Suppressor macrophage treated with lipopolysaccharide for 4 hours (primary cell): ENCODE measurements at regions not wholly inside any gene's neighbourhood (a gene's known extent, or its start where the extent isn't known, plus 50 kb on each side); places are given as distances from the start of the nearest gene placed in this dataset.
A peak's percentile ranks its signal among the peaks of the same experiment; 100 is the strongest.

Source experiments
- DNase-seq: peaks from one replicate; pipeline ENCODE4 v3.0.0-alpha.2; 2020

DNA sequence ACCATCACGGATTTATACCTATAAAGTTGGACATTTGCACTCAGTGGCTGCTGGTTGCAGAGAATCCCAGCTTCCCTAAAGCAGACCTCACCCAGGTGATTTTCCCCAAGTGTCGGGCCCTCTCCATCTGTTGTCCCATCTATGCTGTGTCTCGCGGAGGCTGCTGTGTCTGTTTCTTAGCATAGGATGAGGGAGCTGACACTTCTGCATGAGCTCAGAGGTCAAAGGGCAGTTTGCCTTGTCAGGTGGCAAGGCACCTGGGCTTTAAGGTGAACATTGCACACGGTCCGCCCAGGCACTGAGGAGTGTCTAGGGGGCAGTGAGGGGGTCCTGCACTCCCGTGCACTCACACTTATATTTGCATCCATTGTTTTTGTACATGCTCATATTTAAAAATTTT, 151.6 kb downstream of the ZIC5 start:
- no peak for DNase-seq

DNA sequence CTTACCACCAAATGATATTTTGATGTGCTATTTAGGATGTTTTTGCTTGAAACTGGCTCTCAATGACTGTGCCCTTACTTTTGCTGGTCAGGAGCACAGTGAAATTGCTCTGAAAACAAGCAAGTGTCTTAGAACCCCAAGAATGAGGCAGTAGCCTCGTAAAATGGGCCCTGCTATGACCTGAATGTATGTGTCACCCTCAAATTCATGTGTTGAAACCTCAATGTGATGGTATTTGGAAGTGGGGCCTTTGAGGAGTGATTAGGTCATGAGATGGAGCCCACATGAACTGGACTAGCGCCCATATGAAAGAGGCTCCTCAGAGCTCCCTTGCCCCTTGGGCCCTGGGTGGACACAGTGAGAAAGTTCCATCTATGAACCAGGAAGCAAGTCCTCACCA, 155.2 kb downstream of the ZIC5 start:
- DNase-seq: no peak

DNA sequence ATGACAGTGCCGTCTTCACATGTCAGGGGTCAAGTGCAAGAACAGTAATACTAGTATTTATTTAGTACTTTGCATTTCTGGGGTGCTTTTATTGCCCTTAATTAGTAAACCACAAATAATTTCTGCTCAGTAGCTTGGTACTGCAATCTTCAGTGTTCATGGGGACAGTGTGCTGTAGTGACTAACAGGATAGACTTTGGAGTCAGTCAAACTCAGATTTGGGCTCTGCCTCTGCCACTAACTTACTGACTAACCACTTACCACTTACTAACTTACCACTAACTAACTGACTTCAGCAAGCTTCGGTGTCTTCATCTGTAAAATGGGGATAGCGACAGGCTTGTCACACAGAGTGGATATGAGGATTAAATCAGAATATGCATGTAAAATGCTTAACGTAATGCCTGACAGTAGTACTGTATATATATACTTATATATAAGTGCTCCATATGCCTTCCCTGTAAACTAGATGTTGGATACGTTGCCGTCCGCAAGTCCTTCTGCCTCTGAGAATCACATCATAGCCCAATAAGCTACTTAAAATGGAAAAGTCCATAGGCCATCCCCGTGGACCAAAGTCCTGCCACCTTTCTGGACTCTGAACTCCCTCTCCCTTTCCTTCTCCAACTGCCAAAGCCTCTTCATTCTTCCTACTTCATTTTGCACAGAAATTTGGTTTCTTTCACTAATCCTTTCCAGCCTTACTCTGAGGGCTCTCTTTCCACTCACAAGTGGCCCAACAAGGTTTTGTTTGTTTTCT, 158.1 kb downstream of the ZIC5 start:
- no peak for DNase-seq

DNA sequence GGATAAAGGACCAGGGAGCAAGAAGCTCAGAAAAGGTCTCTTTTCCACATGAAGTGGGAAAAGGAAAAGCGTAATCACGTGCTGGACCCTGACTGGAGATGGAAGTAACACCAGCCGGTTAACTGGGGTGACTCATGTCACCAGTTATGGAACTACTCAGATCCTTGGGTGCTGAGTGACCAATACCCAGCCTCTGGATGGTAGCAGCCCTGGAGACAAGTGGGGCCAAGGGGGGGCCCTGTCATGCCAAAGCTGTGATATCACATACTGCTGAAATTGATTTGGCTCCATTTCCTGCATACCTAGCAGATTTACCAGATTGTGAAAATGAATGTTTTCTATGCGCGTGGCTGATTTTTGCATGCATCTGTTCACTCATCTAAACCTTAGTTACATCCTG, 158.9 kb downstream of the ZIC5 start:
- DNase-seq: no peak

DNA sequence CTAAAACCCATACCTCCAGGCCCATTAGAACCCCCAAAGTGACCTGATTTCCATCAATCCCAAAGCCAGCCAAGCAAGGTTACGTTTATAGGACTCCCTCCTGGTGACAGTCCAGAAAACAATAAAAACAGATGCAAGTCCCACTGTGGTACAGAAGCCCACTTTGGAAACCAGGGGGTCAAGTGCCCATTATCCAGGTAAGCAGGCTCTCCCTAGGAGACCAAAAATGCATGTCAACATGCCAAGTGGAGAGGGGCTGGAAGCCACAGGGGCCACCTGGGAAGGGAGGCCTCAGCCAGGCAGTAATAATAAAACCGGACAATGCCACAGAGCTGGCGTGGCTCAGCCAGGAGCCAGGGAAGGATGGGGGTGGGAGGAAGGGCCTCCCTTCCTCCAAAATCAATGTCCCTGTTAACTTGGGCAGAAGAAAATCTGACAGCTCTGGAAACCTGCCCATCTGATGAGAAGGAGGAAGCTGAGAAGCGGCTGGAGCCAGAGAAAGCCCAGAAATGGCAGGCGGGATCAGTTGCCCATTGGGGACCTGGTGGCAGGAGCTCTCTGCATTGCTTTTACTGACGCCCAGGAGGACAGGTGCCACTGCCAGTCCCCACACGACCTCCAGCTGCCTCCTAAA, 160.4 kb downstream of the ZIC5 start:
- no peak for DNase-seq

DNA sequence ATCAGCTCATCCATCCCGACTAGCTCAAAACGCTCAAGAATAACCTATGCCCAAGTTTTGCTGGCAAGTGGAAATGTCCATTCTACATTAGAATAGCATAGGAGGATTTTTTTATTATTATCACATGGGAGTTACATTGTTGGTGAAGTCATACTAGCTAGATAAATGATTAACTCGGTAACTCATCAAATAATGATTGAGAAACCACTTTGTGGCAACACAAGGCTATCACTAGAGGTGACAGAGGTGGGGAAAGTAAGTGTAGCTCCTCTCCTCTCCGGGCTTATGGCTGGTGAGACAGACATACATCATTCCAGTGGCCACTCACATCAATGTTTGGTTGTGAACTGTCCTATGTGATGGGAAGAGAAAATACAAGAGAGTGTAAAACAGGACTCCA, 161.6 kb downstream of the ZIC5 start:
- DNase-seq: no peak

DNA sequence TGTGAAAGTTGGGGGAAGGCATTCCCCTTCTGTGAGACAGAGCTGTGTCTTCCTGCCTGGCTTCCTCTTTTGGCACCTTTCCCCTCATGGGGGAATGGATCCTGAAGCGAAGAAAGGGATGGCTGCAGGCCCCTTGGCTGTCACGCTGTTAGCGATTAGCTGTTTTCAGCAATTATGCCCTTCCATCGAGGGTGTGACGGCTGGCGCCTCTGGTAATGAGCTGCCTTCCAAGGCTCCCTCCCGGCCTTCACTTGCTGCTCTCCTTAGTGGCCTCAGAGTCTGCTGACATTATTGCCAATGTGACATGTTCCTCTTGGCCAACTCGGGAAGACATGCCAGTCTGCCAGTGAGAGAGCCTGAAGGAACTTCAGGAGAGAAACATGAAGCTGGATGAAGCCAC, 162.1 kb downstream of the ZIC5 start:
- DNase-seq: no peak

DNA sequence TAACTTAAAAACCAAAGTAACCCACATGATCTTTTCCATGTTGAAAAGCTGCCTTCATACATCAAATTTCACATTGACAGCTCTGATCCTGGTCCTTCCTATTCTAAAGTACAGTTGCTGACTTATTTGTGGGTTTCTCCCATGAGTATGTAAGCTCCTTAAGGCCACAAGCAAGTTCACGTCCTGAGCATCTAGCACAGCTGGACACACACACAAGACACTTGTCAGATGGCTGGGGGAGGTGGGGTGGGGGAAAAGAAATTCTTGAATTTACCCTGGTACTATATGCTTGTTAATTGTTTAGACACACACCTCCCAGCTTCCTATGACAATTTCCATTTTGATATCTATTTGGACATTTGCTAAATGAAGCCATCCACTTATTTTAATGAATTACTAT, 162.8 kb downstream of the ZIC5 start:
- no peak for DNase-seq

DNA sequence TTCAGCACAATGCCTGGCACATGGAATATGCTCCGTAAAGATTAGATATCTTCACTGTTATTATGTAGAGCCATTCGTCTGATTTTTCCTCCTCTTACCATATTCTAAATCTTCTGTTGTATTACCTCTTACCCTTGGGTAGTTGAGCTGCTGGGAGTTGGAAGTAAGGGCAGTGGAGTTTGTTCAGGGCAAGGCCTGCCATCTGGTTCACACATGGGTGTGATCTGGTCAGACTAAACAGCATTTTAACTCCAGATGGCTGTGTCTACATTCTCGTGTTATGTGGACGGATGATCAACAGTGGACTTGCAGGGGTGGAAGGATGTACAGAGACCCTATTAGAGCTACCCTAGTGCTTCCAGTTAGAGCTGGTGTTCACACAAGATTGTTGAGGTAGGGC, 164.9 kb downstream of the ZIC5 start:
- no peak for DNase-seq

DNA sequence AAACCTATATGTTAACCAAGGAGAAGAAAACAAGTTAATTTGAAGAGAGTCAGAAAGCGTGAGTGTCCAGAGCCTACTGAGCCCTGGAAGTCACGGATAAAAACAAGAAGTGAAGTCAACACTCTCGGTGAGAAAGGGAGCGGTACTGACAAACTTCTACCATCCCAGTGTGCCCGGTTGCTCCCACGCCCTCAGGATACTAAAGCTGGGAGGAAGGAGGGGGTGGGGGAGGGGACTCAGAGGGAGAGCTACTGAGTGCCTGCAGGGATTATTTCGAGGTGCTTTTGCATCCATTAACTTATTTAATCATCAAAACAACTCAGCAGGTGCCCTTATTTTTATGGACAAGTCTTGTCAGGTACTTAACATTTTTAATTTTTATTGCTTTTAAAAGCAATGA, 166.2 kb downstream of the ZIC5 start:
- no peak for DNase-seq

DNA sequence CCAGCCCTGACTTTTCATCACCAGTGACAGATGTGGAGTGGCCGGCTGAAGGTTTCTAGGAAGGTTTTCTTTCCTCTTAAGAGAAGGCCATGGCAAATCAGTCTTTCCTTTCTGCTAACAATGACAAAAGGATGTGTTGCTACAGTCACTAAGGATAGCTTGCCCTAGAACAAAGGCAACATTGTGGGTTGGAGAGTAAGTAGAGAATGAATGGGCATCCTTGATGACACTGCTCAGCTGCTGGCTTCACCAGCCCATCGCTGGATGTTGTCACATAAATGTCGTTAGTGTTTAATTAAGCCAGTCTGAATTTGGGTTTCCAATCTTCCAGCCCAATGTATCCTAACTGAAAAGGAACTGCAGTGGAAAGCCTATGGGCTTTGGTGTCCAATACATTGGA, 168.4 kb downstream of the ZIC5 start:
- DNase-seq: no peak

DNA sequence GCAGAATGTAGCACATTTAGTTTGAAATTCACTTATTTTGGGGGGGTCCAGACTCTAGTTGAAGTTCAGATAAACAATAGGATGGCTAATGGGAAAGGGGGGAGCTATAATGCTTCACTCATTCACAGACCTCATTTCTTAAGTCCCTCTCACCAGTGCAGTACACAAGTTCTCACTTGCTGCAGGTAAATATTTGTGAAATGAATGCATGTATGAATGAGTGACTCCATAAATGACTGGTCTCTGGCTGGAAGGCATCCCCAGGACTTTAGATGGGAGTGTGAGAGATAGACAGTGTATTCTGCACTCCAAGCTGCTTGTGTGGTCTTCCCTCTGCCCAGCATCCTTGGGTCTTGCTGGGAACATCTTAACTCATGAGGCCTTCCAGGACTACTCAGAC, 169.2 kb downstream of the ZIC5 start:
- no peak for DNase-seq

DNA sequence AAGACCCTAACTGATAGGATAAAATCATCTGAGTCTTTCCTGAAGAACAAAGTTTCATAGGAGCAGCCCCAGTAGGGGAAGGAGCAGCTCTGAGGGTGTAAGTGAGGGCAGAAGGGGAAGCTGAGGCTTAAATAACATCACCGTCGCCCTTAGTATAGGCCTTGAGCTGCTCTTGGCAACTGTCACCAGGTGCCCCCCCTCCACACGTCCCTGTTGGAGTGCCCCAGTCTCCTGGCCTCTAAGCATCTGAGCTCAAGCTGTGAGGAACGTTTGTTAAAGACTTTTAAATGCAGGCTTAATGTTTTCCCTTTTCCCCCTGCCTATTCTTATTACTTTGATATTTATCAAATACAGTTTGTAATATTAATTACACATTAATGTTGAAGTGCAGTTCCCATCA, 170.6 kb downstream of the ZIC5 start:
- no peak for DNase-seq

DNA sequence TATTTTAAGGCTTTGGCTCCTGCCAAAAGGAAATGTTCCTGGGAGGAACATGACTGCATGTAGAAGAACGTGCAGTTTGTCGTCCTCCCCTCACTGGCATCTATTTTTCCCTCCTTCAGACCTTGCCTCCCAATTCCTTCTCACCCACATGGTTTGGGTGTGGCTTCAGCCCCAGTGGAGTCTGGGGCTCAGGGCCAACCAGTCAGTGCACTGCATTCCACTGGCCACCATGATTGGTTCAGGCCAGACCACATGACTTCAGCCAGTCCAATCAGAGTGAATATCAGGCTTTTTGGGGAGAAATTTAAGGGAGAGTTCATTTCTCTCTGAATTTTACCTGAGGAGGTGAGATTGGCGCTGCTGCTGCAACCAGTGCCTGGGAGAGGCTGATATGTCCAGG, 171.6 kb downstream of the ZIC5 start:
- no peak for DNase-seq

DNA sequence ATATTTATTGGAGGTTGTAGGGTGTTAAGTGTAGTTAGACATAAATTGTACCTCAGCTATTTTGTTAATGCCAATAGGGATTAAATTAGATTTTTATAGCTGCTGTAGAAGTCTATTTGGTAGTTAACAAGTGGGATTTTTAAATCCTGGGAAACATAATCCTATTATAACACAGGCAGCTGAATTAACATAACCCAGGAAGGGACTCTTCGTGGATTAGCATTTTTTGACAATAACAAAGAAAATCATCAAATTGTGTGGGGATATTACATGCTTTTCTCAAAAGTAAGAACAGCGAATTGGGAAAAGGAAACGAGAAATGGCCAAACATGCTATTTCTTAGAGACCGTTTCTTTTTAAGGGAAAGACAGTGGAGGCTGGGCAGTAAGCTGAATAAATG, 172.8 kb downstream of the ZIC5 start:
- no peak for DNase-seq

DNA sequence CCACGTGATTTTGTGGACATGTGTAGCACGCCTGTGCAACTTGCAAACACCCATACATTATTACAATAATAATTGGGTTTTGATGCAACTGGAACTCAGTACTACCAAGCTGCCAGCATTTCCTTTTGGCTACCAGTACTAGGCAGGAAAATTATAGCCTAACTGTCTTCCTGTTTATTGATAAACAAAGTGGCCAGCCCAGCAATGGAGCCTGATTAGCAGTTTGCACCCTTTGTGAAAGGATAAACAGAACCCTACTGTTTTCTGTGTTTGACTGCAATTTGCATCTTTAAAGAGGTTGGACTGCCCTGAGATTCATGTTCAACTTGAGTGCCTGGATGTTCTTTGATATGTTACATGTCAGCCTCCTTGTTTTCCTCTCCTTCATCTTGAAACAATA, 173.9 kb downstream of the ZIC5 start:
- no peak for DNase-seq

DNA sequence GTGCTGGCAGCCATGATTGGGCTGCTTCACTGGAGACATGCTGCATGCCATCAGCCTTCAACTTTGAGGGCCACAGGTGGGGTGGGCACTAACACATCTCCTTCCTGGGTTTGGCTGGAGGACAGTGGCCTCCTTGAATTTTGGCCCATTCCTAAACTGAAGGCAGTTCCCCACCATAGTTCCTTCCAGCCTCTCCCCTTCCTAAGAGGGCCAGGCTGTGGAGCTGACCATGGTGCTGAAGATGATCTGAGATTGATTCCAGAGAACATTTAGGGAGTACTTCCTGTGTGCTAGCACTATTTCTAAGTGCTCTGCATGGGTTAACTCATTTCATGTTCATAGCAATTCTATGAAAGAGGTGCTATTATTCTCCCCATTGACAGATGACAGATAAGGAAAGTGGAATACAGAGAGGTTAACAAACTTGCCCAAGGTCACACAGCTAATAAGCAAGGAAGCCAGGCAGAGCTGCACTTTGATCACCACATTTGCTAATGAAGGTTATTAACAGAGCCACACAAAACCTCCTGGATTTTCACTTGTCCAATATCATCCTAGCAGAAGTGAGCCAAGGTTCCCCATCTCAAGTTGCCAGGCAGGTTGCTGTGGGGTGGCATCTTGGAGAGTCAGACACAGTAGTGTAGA, 175.3 kb downstream of the ZIC5 start:
- peak; percentile 26 for DNase-seq

DNA sequence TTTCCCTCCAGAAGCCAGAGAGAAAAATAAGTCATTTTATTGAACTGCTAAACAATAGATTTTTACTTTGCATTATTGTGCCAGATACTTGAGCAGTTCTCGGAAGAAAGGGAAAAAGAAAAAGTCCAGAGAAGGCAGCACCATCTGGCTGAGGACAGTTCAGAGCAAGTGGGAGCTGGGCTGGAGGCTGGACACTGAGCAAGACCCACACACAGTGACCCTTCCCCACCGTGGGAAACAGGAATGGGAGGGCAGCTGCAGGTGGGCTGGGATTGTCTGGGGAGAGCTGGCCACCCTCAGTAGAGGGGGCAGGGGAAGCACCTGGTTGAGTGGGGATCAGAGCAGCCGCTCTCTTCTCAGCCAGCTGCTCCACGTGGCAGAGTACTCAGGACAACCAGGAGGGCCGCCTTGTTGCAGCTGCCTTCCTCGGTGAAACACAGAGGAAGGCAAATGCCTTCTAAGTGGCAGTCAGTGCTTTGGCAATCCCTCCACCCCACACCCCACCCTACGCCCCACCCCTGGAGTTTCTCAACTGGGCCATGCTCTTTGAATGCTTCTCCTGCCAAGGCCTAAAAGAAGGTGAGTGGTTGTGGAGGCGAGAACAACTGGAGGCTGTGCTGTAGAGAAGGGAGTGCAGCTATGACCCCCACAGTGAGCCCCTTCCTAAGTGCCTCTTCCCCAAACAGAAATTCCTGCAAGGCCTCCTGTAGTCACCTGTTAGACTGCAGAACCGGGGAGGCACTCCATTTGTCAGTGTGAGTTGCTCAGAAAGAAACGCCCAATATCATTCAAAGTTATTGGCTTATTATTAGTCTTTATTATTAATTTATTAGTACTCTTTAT, 179.3 kb downstream of the ZIC5 start:
- DNase-seq: no peak

DNA sequence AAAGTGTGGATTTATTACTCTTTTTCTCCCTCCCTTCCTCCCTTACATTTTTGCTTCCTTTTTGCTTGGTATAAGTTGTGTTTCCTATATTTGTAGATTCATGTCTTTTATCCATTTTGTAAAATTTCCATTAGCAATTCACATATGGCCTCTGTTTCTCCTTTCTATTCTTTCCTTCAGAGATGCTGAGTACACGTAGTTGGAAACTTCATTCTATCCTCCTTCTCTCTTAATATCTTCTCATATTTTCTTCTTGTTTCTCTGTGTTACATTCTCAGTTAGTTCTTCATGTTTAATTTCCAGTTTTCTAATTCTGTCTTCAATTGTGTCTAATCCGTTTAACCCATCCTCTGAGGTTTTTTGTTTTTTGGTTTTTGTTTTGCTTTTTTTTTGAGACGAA, 188.9 kb downstream of the ZIC5 start:
- DNase-seq: no peak

DNA sequence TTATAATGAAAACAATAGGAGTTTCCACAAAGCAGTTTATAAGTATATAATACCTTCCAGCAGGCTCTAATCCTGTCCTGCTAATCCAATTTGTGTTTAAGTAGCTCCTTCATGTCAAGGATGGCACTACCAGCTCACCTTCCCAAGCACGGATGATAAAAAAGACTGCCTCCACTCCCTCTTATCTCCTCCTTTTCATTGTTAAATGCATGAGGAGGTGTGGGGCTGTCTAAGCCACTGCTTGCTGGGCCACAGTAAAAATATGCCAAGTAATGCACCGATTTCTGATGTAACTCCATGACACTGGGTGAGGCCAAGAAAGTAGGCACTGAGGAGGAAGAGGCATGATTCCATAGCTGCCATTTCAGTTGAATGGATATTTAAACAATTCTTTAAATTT, 193.1 kb downstream of the ZIC5 start:
- DNase-seq: no peak

DNA sequence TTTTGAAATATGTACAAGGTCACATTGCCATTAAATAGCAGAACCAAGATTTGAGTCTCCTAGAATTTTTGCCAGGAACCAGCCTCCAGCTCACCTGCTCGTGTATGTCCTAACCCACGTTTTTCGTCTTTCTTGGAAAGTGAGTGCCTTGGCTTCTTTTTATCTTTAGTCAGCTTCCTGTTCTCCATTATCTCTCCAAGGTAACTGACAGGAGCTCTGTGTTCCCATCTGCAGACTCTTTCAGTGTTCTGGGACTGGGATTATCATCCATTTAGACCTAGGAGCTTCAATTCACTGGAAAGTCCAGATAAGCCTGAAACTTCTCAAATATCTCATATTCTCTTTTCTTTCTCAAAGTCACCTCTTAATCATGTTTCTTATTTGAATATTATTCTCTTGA, 193.7 kb downstream of the ZIC5 start:
- no peak for DNase-seq

DNA sequence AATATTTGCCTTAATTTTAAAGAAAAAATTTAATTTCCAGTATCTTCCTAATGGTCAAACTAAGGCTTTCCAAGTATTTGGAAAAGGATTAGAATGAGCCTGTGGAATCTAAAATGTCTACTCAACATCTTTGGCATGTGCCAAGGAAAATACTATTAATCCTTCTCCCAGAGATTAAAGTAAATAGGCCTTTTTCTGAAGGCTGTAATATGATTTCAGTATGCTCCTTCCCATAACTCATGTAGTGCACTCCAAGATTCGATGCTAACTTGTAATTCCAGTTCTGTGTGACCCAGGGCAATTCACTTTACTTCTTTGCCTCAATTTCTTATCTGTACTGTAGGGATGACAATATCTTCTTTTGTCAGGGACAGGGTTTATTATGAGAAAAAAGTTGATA, 196.9 kb downstream of the ZIC5 start:
- no peak for DNase-seq

DNA sequence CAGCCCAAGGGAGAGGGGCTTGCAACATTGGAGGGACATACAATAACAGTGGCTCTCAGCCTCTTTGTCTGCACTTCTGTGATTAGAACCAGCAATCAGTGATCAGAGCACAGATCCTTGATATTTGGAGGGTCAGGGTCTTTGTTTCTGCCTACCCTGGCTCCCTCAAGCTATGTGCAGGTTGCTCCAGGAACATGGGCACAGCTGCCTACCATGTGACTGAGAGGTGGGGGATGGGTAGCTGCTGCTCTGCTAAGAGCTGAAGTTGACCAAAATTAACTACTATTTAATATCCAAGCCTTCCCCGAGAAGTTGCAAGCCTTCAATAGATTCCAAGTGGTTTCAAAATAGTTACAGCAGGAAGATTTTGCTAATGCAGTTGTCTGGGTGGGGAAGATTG, 202.6 kb downstream of the ZIC5 start:
- no peak for DNase-seq

DNA sequence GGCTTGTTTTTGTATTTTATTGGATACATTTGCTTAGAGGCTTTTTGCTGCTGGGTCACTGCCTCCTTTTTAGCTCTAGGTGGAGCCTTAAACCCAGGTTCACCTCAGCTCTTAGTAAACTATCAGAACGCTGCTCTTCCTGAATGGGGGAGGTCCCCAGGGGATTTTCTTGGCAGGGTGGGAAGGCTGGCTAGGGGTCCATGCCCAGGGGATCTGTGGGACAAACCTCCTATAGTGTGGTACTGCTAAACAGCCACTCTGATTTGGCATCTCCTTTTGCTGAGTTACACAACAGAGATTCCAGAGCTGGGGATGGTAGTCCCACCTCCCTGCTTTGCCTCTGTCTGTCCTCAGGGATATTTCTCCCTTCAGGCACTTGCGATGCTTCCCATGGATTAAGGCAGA, 204.9 kb downstream of the ZIC5 start:
- no peak for DNase-seq
